T-helper 1 cell treated with Interleukin-12 subunit alpha and Interleukin-12 subunit beta and Interleukin-4 antibody, amounts not matched to agents 30 μg/mL and 1 μg/mL, for 36 hours (primary cell): ENCODE measurements at regions not wholly inside any gene's neighbourhood (a gene's known extent, or its start where the extent isn't known, plus 50 kb on each side); places are given as distances from the start of the nearest gene placed in this dataset.

ENCODE experiments used
- H3K27ac Mint-ChIP-seq: one replicate; pipeline ENCODE4 v1.8.0; 2021; ENCODE audit warnings: mild to moderate bottlenecking, mixed read lengths
- H3K27me3 Mint-ChIP-seq: one replicate; pipeline ENCODE4 v1.8.0; 2021; ENCODE audit warnings: low read depth, mixed read lengths
- H3K36me3 Mint-ChIP-seq: one replicate; pipeline ENCODE4 v1.8.0; 2021; ENCODE audit warnings: low read depth, mixed read lengths
- H3K4me1 Mint-ChIP-seq: one replicate; pipeline ENCODE4 v1.8.0; 2021; ENCODE audit warnings: low read depth, mixed read lengths
- H3K4me3 Mint-ChIP-seq: one replicate; pipeline ENCODE4 v1.8.0; 2021; ENCODE audit warnings: mild to moderate bottlenecking, moderate library complexity, mixed read lengths
- H3K9me3 Mint-ChIP-seq: one replicate; pipeline ENCODE4 v1.8.0; 2021; ENCODE audit warnings: mixed read lengths

DNA sequence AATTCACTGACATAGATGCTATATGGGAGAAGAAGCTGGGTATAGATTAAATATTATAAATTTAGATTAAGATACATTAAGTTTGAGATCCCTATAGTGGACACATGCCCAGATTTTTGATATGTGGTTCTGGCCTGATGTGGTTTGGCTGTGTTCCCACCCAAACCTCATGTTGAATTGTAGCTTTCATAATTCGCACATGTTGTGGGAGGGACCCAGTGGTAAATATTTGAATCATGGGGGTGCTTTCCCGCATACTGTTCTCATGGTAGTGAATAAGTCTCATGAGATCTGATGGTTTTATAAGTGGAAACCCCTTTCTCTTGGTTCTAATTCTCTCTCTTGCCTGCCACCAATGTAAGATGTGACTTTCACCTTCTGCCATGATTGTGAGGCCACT, 189.4 kb upstream of the CD96 start:
- H3K27me3 Mint-ChIP-seq = no peaks in the 10 kb centered on the region
- no peaks in the 10 kb centered on the region for H3K4me1 Mint-ChIP-seq
- no peak overlapping the region for H3K27ac Mint-ChIP-seq

DNA sequence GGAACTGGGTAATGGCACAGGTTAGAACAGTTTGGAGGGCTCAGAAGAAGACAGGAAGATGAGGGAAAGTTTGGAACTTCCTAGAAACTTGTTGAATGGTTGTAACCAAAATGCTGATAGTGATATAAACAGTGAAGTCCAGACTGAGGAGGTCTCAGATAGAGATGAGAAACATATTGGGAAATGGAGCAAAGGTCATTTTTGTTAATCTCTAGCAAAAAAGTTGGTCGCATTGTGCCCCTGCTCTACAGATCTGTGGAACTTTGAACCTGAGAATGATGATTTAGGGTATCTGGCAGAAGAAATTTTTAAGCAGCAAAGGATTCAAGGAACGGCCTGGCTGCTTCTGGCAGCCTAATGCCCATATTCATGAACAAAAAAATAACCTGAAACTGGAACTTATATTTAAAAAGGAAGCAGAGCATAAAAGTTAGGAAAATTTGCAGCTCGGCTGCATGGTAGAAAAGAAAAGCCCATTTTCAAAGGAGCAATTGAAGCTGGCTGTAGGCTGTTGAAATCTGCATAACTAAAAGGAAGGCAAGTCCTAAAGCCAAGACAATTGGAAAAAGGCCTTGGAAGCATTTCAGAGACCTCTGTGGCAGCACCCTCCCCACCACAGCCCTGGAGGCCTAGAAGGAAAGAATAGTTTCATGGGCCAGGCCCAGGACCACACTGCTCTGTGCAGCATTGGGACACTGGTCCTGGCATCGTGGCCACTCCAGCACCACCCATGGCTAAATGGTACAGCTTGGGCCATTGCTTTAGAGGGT, 182.6 kb upstream of the CD96 start:
- Mint-ChIP-seq H3K27me3 (no peaks in the 10 kb centered on the region), H3K36me3 (peaks cover 1% of the 10 kb centered on the region), H3K27ac (no peak overlapping the region), H3K4me1 (no peaks in the 10 kb centered on the region), H3K4me3 (no peak overlapping the region), H3K9me3 (no peaks in the 10 kb centered on the region)

More for the DNA sequence above, 189.4 kb upstream of the CD96 start:
- peaks cover 16% of the 10 kb centered on the region for H3K9me3 Mint-ChIP-seq
- H3K36me3 Mint-ChIP-seq = peaks cover 1% of the 10 kb centered on the region
- H3K4me3 Mint-ChIP-seq = no peak overlapping the region

DNA sequence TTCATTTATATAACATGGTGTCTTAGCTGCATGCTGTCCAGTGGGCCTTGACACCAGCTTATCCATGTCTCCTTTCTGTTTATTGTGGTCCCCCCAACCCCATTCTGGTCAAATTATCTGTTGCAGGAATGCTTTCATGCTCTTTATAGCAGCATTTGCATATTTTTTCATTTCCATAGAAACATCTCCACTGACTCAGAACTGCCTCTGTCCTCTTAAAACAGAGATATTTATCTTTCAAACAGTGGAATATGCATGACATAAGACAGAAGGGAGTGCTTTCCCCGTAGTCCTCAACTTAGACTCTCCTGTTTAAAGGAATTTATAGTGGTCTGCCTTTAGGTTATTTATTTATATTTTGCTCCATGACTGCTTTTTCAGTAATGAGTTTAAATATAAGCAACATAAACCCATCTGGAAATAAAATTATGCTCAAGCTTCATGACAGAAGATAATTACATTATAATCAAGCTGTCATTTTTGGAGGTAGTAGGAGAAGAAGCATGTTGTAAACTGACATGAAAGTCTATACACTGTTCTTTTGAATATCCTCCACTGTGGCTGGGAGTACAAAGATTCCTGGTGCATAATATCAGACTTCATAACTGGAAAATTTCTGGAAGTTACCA, 179.5 kb upstream of the CD96 start:
- H3K4me3 Mint-ChIP-seq = no peak overlapping the region
- no peak overlapping the region for H3K27ac Mint-ChIP-seq
- H3K9me3 Mint-ChIP-seq = no peaks in the 10 kb centered on the region
- peaks cover 3% of the 10 kb centered on the region for H3K4me1 Mint-ChIP-seq
- no peaks in the 10 kb centered on the region for H3K36me3 Mint-ChIP-seq
- no peaks in the 10 kb centered on the region for H3K27me3 Mint-ChIP-seq

DNA sequence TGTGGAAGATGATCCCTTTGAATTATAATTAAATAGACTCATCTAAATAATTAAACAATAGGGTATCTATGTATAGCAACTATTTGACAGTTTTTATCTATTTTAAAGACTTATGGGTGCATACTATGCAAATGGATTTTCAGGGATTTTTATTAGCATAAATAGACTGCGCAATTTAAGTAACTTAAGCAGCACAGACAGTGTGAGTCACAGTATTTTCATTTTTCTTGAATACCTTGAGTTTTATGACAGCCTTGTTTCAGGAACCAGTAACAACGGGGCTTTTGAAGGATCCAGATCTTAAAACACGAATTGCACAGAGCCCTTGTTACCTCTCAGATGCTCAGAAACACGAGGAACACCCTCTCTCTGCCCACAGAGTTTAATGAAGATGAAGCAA, 175.5 kb upstream of the CD96 start:
- peaks cover 5% of the 10 kb centered on the region for H3K36me3 Mint-ChIP-seq
- H3K27me3 Mint-ChIP-seq = no peaks in the 10 kb centered on the region
- H3K9me3 Mint-ChIP-seq = peaks cover 15% of the 10 kb centered on the region
- H3K4me3 Mint-ChIP-seq = no peak overlapping the region
- H3K4me1 Mint-ChIP-seq = peaks cover 3% of the 10 kb centered on the region
- no peak overlapping the region for H3K27ac Mint-ChIP-seq

DNA sequence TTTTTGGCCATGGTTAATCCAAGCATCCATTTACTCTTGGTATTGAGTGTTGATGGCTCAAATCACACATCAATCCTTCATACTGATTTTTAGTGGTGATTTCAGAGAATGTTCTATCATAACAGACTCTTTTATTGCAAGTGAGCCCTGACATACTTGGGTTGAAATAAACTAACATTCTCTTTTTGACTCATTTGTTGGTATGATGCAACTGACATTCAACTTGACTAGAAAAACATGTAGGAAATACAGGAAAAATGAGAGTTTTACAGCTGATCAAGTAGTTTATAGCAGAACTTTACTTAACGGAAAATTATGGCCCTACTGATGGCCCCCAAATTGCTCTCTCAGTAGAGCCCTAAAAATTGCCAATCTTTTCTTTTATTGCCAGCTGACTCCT, 173.9 kb upstream of the CD96 start:
- Mint-ChIP-seq H3K4me3 (no peak overlapping the region), H3K27ac (no peak overlapping the region), H3K9me3 (peaks cover 26% of the 10 kb centered on the region), H3K4me1 (peaks cover 3% of the 10 kb centered on the region), H3K36me3 (peaks cover 5% of the 10 kb centered on the region), H3K27me3 (no peaks in the 10 kb centered on the region)

DNA sequence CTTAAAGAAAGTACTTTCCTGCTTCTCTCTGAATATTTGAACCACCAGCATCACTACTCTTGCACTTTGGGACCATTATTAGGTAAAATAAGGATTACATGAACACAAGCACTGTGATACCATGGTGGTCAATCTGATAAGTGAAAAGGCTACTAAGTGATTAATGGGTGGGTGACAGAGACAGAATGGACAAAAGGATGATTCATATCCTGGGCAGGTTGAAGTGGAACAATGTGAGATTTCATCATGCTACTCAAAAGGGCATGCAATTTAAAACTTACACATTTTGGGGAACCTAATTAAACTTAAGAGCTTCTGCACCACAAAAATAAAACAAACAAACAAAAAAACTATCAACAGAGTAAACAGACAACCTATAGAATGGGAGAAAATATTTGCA, 172.0 kb upstream of the CD96 start:
- Mint-ChIP-seq H3K27me3 (no peaks in the 10 kb centered on the region), H3K4me3 (no peak overlapping the region), H3K9me3 (peaks cover 35% of the 10 kb centered on the region), H3K27ac (no peak overlapping the region), H3K4me1 (peaks cover 3% of the 10 kb centered on the region), H3K36me3 (peaks cover 5% of the 10 kb centered on the region)

DNA sequence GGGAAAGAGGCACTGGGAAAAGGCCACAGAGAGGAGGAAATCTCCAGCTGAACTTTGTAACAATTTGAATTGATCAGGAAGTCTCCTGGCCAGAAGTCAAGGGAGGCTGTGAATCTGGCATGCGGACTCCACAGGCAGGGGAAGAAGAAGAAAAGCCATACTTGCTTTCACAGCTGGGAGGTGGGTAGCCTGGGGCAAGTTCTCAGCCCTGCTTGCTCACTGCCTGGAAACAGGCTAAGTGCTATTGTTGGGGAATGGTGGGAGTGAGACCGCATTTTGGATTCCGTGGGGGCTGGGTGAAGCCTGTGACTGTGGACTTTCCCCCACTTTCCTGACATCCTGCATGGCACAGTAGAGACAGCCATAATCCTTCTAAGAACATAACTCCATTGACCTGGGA, 168.8 kb upstream of the CD96 start:
- H3K27me3 Mint-ChIP-seq = no peaks in the 10 kb centered on the region
- peaks cover 50% of the 10 kb centered on the region for H3K9me3 Mint-ChIP-seq
- no peak overlapping the region for H3K4me3 Mint-ChIP-seq
- H3K4me1 Mint-ChIP-seq = no peaks in the 10 kb centered on the region
- H3K27ac Mint-ChIP-seq = no peak overlapping the region
- H3K36me3 Mint-ChIP-seq = peaks cover 5% of the 10 kb centered on the region

DNA sequence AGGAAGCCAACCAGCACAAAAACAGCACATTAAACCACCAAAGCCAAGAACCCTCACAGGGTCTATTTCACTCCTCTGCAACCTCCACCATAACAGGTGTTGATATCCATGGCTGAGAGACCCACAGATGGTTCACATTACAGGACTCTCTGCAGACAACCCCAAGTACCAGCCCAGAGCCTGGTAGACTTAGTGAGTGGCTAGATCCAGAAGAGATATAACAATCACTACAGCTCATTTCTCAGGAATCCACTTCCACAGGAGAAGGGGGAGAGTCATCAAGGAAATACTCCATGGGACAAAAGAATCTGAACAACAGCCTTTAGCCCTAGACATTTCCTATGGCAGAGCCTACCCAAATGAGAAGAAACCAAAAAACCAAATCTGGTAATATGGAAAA, 168.1 kb upstream of the CD96 start:
- Mint-ChIP-seq H3K36me3 (peaks cover 5% of the 10 kb centered on the region), H3K4me1 (no peaks in the 10 kb centered on the region), H3K4me3 (no peak overlapping the region), H3K9me3 (peaks cover 50% of the 10 kb centered on the region), H3K27me3 (no peaks in the 10 kb centered on the region), H3K27ac (no peak overlapping the region)

DNA sequence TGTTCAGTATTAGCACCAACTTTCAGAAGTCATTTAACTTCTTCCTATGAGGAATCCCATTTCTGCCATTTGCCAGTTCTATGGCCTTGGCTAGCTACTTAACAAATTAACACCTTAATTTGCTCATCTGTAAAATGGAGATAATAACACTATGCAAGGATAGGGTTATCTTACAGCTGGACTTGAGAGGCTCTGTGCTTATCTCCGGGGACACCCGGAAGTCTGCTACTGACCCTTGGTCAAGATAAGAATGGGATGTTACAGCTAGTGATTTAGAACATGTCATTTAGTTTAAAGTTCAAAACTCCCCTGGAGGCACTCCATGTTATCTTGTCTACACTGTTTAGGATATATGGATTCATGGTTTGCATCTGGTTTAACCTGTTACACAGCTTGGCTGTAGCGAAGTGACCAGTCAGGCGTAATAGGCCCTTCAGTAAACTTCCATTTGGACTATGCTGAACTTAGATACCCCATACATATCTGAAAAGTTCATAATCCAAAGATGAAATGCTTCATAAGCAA, 156.0 kb upstream of the CD96 start:
- Mint-ChIP-seq H3K9me3 (peaks cover 16% of the 10 kb centered on the region), H3K27me3 (peaks cover 4% of the 10 kb centered on the region), H3K27ac (no peak overlapping the region), H3K4me1 (no peaks in the 10 kb centered on the region), H3K4me3 (no peak overlapping the region), H3K36me3 (no peaks in the 10 kb centered on the region)

DNA sequence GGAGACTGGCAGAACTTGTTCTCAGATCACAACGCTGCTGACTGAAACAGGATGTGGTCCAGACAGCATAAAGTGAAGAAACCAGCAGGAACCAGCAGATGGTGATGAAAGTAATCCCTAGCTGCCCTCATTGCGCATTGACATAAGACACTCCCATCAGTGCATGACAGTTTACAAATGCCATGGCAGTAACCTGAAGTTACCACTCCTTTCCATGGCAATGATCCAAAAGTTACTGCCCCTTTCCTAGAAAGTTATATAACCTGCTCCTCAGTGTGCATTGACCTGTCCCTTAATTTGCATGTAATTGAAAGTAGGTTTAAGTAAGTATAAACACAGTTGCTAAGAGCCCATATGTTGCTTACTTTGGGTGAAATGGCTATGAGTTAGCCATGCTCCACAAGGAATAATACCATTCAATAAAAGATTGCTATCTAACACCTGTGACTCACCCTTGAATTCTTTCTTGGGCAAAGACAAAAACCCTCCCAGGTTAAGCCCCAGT, 149.1 kb upstream of the CD96 start:
- peaks cover 19% of the 10 kb centered on the region for H3K9me3 Mint-ChIP-seq

DNA sequence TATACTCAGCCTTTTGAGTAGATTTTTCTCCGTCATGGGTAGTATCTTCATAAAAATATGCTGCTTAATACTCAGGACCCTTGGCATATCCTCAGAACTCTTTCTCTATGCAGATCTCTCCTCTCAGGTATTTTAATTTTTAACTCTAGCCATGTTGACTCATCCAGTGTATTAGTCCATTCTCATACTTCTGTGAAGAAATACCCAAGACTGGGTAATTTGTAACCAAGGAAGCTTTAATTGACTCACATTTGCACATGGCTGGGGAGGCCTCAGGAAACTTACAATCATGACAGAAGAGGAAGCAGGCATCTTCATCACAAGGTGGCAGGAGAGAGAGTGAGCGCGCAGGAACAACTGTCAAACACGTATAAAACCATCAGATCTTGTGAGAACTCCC, 129.3 kb upstream of the CD96 start:
- Mint-ChIP-seq H3K4me3 (no peak overlapping the region), H3K4me1 (no peaks in the 10 kb centered on the region), H3K27ac (no peak overlapping the region), H3K27me3 (no peaks in the 10 kb centered on the region), H3K36me3 (no peaks in the 10 kb centered on the region), H3K9me3 (peaks cover under 1% of the 10 kb centered on the region)

More for the DNA sequence above, 149.1 kb upstream of the CD96 start:
- Mint-ChIP-seq H3K4me3 (no peak overlapping the region), H3K36me3 (no peaks in the 10 kb centered on the region), H3K27ac (no peak overlapping the region), H3K27me3 (no peaks in the 10 kb centered on the region), H3K4me1 (peaks cover 8% of the 10 kb centered on the region)

DNA sequence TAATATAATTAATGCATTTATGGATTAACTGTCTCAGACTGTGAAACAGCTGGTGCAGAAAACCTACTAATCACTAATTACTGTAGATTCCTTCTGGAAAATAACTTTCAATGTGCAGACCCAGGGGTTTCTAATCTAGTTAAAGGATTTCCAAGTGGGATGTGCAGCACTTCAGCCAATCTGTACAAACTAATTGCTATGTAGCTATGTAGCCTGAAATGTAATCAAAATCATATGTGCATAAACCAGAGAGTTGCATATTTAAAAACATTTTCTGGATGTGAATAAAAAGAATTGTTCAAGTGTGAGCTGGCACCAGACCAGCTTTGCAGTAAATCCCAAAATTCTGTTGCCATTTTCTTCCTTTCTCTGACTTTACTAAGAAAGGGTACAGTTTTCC, 127.5 kb upstream of the CD96 start:
- Mint-ChIP-seq H3K36me3 (no peaks in the 10 kb centered on the region), H3K27me3 (peaks cover 7% of the 10 kb centered on the region), H3K4me3 (no peak overlapping the region), H3K4me1 (no peaks in the 10 kb centered on the region), H3K9me3 (no peaks in the 10 kb centered on the region), H3K27ac (no peak overlapping the region)

DNA sequence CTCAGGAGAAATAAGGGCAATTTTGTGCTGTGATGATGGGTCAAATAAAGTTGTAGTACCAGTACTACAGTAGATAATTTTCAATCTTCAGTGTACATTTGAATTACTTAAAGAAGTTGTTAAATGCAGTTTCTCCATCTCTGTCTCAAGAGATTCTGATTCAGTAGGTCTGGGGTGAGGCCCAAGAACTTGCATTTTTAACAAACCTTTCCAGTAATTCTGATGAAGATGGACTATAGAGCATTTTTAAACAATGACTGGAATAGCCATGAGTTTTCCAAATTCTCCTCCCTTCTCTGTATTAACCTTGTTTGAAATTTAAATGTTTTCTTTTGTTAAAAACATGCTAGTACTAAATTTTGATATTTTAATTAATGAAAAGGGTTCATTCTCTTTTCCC, 127.0 kb upstream of the CD96 start:
- H3K4me1 Mint-ChIP-seq = no peaks in the 10 kb centered on the region
- H3K27me3 Mint-ChIP-seq = peaks cover 9% of the 10 kb centered on the region
- H3K27ac Mint-ChIP-seq = no peak overlapping the region
- no peak overlapping the region for H3K4me3 Mint-ChIP-seq
- no peaks in the 10 kb centered on the region for H3K36me3 Mint-ChIP-seq
- H3K9me3 Mint-ChIP-seq = no peaks in the 10 kb centered on the region

DNA sequence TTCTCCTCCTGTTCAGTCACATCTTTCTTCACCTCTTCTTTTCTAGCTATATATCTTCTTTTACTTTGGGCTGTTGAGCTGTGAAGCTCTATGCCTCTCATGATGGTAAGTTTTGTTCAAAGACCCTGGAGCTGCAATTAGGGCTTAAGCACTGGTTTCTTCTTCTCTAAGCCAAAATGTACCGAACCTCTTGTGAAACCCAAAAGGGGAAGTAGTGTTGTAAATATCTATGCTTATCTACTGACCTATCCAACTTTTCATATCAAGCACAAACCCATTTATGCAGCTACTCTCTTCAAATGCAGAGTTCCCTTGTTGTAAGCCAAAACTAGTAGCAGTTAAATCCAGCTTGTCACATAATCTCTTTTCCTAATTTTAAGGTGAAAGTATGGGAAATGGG, 123.6 kb upstream of the CD96 start:
- no peaks in the 10 kb centered on the region for H3K36me3 Mint-ChIP-seq
- no peak overlapping the region for H3K27ac Mint-ChIP-seq
- peaks cover 14% of the 10 kb centered on the region for H3K27me3 Mint-ChIP-seq
- H3K4me1 Mint-ChIP-seq = no peaks in the 10 kb centered on the region
- H3K4me3 Mint-ChIP-seq = no peak overlapping the region
- peaks cover 13% of the 10 kb centered on the region for H3K9me3 Mint-ChIP-seq

DNA sequence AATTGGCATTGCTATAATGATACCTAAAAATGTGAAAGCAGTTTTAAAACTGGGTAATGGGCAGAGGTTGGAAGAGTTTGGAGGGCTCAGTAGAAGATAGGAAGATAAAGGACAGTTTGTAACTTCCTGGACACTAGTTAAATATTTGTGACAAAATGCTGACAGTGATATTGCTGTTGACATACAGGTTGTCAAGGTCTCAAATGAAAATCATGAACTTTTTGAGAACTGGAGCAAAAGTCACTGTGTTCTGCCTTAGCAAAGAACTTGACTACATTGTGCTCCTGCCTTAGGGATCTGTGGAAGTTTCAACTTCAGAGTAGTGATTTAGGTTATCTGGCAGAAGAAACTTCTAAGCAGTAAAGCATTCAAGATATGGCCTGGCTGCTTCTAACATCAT, 113.7 kb upstream of the CD96 start:
- H3K4me3 Mint-ChIP-seq = no peak overlapping the region
- no peak overlapping the region for H3K27ac Mint-ChIP-seq
- H3K27me3 Mint-ChIP-seq = no peaks in the 10 kb centered on the region
- peaks cover 5% of the 10 kb centered on the region for H3K9me3 Mint-ChIP-seq
- H3K36me3 Mint-ChIP-seq = no peaks in the 10 kb centered on the region
- H3K4me1 Mint-ChIP-seq = no peaks in the 10 kb centered on the region
